Heart left ventricle (tissue), 13 donors: ENCODE measurements at regions not wholly inside any gene's neighbourhood (a gene's known extent, or its start where the extent isn't known, plus 50 kb on each side); places are given as distances from the start of the nearest gene placed in this dataset.

Experiments
- CTCF ChIP-seq, 12 donors: fragments of 200-600 bp; sonication (generic) in 4 of 12; IDR thresholded peaks; one replicate each; pipeline versions ENCODE4 v1.5.0 to v1.8.0; 2018 to 2022; ENCODE audit warnings: antibody characterized with exemption in 12 of 12, mild to moderate bottlenecking in 5 of 12
- POLR2A ChIP-seq, 2 donors: fragments of 450-650 bp; IDR thresholded peaks; one replicate each; pipeline ENCODE4 v1.6.1; 2017; ENCODE audit warnings: antibody characterized with exemption in 2 of 2, mild to moderate bottlenecking in 2 of 2, moderate library complexity in 2 of 2
- donor health status: ischemic (EF 13 %, LVEDD 7.1; RV severe dilation, severe dysfunction).
- donor health status: DM: no; HTN: yes; CAD: no.
- donor health status: DM: no; HTN: no; CAD: no.
- donor health status: ischemic (EF 25% LVEDD 6.9; RV normal size, moderate dysfunction).
- donor health status: ischemic (EF 25% LVEDD 5.7; RV mildly dilated, moderate dysfunction).
- donor health status: ischemic (EF 35%, LVEDD 5.7; RV mildly dilated, moderate dysfunction).
- donor health status: nonischemic (EF 11% LVEDD 7.7; RV severe dilation, severe dysfunction).
- donor health status: DM: yes; HTN: yes; CAD: no.
- donor health status: PGD.
- donor health status: ischemic (EF 29% LVEDD 5.4; RV normal size, mild dysfunction).
- donor health status: nonischemic (EF 23%, LVEDD 6.1; RV moderate dilation, normal function).

- TF ChIP-seq CTCF (IDR thresholded peaks at IDR 0.05) = no peak
- no peak for TF ChIP-seq POLR2A (IDR thresholded peaks at IDR 0.05)
These were observed 979.2 kb downstream of the MRPL39 start for GRCh38 chr21:24628046-24628445.
